Uterus (tissue), 3 donors: ENCODE measurements at regions not wholly inside any gene's neighbourhood (a gene's known extent, or its start where the extent isn't known, plus 50 kb on each side); places are given as distances from the start of the nearest gene placed in this dataset.

Experiments
- DNase-seq, 2 donors: peaks; one replicate each; pipeline ENCODE4 v3.0.0-alpha.2; 2019 to 2020
- H3K27ac ChIP-seq, 2 donors: fragments of 200-600 bp; sonication (generic); 1 replicate in 1 of 2; 2 replicates in 1 of 2; pipeline ENCODE4 v1.5.1; 2016 to 2018
- H3K27me3 ChIP-seq, 2 donors: fragments of 200-600 bp; sonication (generic); one replicate each; pipeline ENCODE4 v1.5.1; 2018 to 2019; ENCODE audit warnings: control low read depth in 1 of 2
- H3K36me3 ChIP-seq, 2 donors: fragments of 200-600 bp; sonication (generic); one replicate each; pipeline ENCODE4 v1.5.1; 2019; ENCODE audit warnings: control low read depth in 1 of 2
- H3K4me1 ChIP-seq, 2 donors: fragments of 200-600 bp; sonication (generic); one replicate each; pipeline ENCODE4 v1.5.1; 2018 to 2019; ENCODE audit warnings: control low read depth in 1 of 2
- H3K4me3 ChIP-seq, 2 donors: fragments of 200-600 bp; sonication (generic); 1 replicate in 1 of 2; 2 replicates in 1 of 2; pipeline ENCODE4 v1.5.1; 2018 to 2019; ENCODE audit warnings: mild to moderate bottlenecking in 1 of 2
- H3K9me3 ChIP-seq, 2 donors: fragments of 200-600 bp; sonication (generic); one replicate each; pipeline ENCODE4 v1.5.1; 2019; ENCODE audit warnings: control low read depth in 1 of 2
- POLR2A ChIP-seq, 2 donors: fragments of 450-650 bp; IDR thresholded peaks; one replicate each; pipeline ENCODE4 v1.6.1; 2016; ENCODE audit warnings: antibody characterized with exemption in 2 of 2, mild to moderate bottlenecking in 1 of 2, moderate library complexity in 1 of 2
- intact Hi-C: fragments of 100-400 bp; cut with DNase I; formaldehyde crosslinking; loops from one replicate; pipeline ENCODE4 v1.15.1; 2023; ENCODE audit warnings: low total_unique reads
- TF ChIP-seq, protein P1 (sequence below), 4 experiments: fragments of 200-600 bp in 2 of 4; fragments of 450-650 bp in 2 of 4; sonication (generic) in 2 of 4; IDR thresholded peaks; one replicate each; pipeline ENCODE4 v1.5.1; 2016 to 2019; ENCODE audit warnings: antibody characterized with exemption in 4 of 4, mild to moderate bottlenecking in 2 of 4, moderate library complexity in 1 of 4
- donor health status: DM: yes; HTN: yes; CAD: no.

DNA sequence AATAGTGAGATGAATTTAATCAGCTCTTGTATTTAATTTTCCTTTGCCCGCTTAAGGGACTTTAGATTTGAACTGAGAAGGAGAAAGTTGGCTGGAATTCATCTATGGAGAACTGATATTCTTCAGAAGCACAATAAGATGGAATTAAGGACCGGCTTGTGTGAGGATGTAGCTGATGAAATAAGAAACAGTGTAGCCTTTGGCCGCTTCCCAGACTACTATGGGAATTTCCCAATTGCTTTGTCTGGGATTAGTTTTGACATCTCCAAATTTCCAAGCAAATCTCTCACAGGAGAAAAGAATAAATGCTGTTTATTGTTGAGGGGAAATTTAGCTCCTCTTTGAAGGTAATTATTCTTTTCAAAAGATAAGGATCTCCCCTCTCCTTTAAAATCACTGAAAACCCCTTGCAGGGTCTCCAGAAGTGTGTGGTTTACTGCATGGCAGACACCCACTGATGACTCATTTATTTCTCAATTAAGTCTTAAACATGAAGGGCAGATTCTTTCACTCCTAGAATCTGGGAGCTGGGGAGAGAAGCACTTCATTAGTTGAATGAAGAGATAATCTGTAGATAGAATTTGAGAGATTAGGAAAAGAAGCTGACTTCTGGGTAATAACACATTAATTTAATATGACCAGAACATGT is 606.5 kb upstream of the ADAMTS16 start:
- H3K27me3 ChIP-seq: no peaks in the 10 kb centered on the region
- no peak overlapping the region for H3K27ac ChIP-seq
- no peaks in the 10 kb centered on the region for H3K36me3 ChIP-seq
- H3K9me3 ChIP-seq: no peaks in the 10 kb centered on the region
- DNase-seq: no peak
- no peaks in the 10 kb centered on the region for H3K4me1 ChIP-seq
- no peak overlapping the region for H3K4me3 ChIP-seq
- intact Hi-C loops: no loop called here
- TF ChIP-seq POLR2A (IDR thresholded peaks at IDR 0.05): no peak
- TF ChIP-seq, protein P1, sequence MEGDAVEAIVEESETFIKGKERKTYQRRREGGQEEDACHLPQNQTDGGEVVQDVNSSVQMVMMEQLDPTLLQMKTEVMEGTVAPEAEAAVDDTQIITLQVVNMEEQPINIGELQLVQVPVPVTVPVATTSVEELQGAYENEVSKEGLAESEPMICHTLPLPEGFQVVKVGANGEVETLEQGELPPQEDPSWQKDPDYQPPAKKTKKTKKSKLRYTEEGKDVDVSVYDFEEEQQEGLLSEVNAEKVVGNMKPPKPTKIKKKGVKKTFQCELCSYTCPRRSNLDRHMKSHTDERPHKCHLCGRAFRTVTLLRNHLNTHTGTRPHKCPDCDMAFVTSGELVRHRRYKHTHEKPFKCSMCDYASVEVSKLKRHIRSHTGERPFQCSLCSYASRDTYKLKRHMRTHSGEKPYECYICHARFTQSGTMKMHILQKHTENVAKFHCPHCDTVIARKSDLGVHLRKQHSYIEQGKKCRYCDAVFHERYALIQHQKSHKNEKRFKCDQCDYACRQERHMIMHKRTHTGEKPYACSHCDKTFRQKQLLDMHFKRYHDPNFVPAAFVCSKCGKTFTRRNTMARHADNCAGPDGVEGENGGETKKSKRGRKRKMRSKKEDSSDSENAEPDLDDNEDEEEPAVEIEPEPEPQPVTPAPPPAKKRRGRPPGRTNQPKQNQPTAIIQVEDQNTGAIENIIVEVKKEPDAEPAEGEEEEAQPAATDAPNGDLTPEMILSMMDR (IDR thresholded peaks at IDR 0.05): no peak

DNA sequence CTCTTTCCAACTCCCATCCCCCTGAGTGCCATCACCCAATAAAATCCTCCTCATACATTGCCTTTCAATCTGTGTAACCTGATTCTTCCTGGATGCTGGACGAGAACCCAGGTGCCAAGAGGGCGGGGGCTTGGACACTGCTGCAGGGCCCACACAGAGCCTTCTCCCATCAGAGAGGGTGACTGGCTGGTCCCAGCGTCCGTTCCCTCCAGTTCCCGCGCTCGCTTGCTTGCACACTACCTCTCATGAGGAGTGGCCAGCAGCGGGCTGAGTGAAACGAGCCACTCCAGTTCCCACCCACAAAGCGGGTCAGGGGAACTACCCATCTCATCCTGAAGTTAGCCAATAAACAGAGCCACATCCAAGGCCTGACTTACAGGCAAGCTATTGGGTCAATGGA is 602.6 kb upstream of the ADAMTS16 start:
- intact Hi-C loops: no loop called here
- no peaks in the 10 kb centered on the region for H3K27me3 ChIP-seq
- no peaks in the 10 kb centered on the region for H3K4me1 ChIP-seq
- TF ChIP-seq, protein P1 (IDR thresholded peaks at IDR 0.05): no peak
- no peak for TF ChIP-seq POLR2A (IDR thresholded peaks at IDR 0.05)
- H3K4me3 ChIP-seq: no peak overlapping the region
- no peak overlapping the region for H3K27ac ChIP-seq
- no peaks in the 10 kb centered on the region for H3K9me3 ChIP-seq
- H3K36me3 ChIP-seq: no peaks in the 10 kb centered on the region
- DNase-seq: no peak

DNA sequence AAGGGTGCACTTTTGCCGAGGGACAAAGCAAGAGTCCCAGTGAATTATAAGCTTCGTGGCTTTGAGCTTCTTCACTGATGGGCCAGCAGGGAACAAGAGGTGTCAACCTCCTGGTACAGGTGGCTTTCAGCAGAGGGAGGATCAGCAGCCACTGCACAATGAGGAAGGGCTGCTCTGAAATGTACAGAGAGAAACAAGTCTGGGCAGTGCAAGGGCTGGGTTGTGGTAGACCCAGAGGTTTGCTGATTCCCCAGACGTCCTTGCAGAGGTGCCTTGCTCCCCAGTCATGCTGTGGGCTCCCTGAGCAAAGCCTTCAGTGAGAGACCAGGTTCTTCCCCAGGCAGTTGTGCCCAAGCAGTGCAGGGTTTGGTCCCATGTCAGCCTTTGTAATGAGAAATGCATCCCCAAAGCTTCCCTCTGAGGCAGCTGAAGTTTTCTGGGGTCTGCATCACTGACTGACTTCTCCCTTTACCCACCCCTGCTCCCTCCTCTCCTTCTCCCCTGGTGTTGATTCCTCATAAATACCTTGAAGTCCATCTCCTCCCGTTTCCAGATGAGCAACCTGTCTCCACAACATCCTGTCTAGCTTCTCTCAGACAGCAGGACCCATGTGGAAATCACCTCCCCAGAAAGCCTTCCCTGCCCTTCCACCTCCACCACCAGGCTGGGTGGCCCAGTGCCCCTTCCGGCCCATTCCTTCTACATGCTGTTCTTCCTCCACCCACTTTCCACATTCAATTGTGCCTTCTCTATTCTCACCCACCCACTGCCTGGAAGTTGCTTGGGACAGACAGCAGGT is 599.6 kb upstream of the ADAMTS16 start:
- Histone ChIP-seq H3K4me1 (no peaks in the 10 kb centered on the region), H3K9me3 (no peaks in the 10 kb centered on the region), H3K27ac (no peak overlapping the region), H3K36me3 (no peaks in the 10 kb centered on the region), H3K27me3 (no peaks in the 10 kb centered on the region), H3K4me3 (no peak overlapping the region)
- intact Hi-C loops: no loop called here
- TF ChIP-seq POLR2A (IDR thresholded peaks at IDR 0.05): no peak
- TF ChIP-seq, protein P1 (IDR thresholded peaks at IDR 0.05): no peak
- no peak for DNase-seq

DNA sequence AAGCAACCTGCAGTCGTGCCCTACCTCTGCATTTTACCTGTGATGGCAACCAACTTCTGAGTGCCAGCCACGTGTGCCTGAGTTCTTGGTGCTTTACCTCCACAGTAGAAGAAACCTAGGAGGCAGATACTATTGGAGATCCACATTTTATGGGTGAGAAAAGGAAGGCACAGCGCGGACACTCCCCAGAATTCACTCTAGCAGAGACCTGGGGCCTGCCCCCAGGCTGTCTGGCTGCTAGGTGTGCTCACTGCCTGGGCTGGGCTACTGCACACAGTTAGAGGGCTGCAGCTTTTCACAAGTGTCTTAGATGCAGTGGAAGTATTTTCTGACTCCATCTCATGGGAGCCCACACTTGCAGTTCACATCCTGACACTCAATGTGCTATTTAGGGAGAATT is 598.8 kb upstream of the ADAMTS16 start:
- Histone ChIP-seq H3K9me3 (no peaks in the 10 kb centered on the region), H3K27me3 (no peaks in the 10 kb centered on the region), H3K27ac (no peak overlapping the region), H3K4me1 (no peaks in the 10 kb centered on the region), H3K4me3 (no peak overlapping the region), H3K36me3 (no peaks in the 10 kb centered on the region)
- TF ChIP-seq, protein P1 (IDR thresholded peaks at IDR 0.05): no peak
- TF ChIP-seq POLR2A (IDR thresholded peaks at IDR 0.05): no peak
- no peak for DNase-seq
- intact Hi-C loops: no loop called here

DNA sequence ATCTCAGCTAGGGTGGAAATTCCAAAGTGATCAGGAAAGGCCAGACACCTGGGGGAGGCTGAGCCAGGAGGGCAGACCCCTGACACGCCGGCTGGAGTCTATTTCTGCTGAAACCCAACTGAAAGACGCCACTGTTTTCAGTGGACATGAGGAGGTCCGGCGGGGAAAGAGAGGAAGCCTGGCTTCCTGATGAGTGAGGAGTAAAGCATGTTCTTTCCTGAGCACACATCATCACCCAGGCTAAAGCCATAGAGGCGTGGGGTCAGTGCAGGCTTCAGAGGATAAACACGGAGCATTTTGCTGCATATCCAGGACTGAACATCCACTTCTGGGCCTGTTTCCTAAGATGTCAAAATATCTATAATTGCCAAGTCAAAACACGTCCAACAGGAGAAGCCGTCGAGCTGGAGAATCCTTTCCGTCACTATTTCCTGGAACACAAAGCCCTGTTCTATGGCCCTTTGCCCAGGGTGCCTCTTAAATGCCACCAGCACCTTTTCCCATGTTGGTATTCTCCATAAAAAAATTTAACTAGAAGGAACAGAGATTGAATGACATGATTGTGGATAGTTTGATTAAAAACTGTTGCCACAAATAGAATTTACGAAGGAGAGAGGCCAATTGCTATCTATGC is 597.9 kb upstream of the ADAMTS16 start:
- Histone ChIP-seq H3K9me3 (no peaks in the 10 kb centered on the region), H3K27ac (no peak overlapping the region), H3K4me3 (no peak overlapping the region), H3K36me3 (no peaks in the 10 kb centered on the region), H3K27me3 (no peaks in the 10 kb centered on the region), H3K4me1 (no peaks in the 10 kb centered on the region)
- intact Hi-C loops: no loop called here
- no peak for TF ChIP-seq POLR2A (IDR thresholded peaks at IDR 0.05)
- TF ChIP-seq, protein P1 (IDR thresholded peaks at IDR 0.05): no peak
- no peak for DNase-seq
